GM12875 (cell line): ENCODE measurements at regions not wholly inside any gene's neighbourhood (a gene's known extent, or its start where the extent isn't known, plus 50 kb on each side); places are given as distances from the start of the nearest gene placed in this dataset.
"Not testable (repeated sequence)": the region's sequence is repeated elsewhere in the genome, so short reads cannot be mapped to it uniquely, and the experiment has no call there.

ENCODE experiments used
- H3K4me3 ChIP-seq: one replicate; pipeline ENCODE4 v1.5.1; 2011; ENCODE audit warnings: low read depth, low read length, control low read depth
- CTCF ChIP-seq: IDR thresholded peaks from 2 replicates; pipeline ENCODE4 v1.5.1; 2011; ENCODE audit warnings: low read depth, mild to moderate bottlenecking, control low read depth, inconsistent platforms, low read length, moderate library complexity, borderline replicate concordance; ENCODE audit not compliant: insufficient read depth

- no peak for TF ChIP-seq CTCF
- H3K4me3 ChIP-seq = no peak overlapping the region
These were observed 72.3 kb upstream of the SYNCRIP start for GRCh38 chr6:85714893-85715530.

- no peak overlapping the region for H3K4me3 ChIP-seq
- TF ChIP-seq CTCF = no peak
These were observed 69.7 kb upstream of the SYNCRIP start for GRCh38 chr6:85712346-85712745.

GRCh38 chr6:85707515-85708145 lies 64.9 kb upstream of the SYNCRIP start:
- H3K4me3 ChIP-seq = not testable (repeated sequence)

GRCh38 chr6:85706272-85706671 lies 63.6 kb upstream of the SYNCRIP start:
- TF ChIP-seq CTCF = no peak
- H3K4me3 ChIP-seq = no peak overlapping the region

- H3K4me3 ChIP-seq = no peak overlapping the region
- TF ChIP-seq CTCF = no peak
These were observed 62.5 kb upstream of the SYNCRIP start for GRCh38 chr6:85705220-85705619.

- no peak overlapping the region for H3K4me3 ChIP-seq
- no peak for TF ChIP-seq CTCF
These were observed 60.7 kb upstream of the SYNCRIP start for GRCh38 chr6:85703406-85703805.
